ENCODE measurements at regions not wholly inside any gene's neighbourhood (a gene's known extent, or its start where the extent isn't known, plus 50 kb on each side); places are given as distances from the start of the nearest gene placed in this dataset.
"Not testable (repeated sequence)": the region's sequence is repeated elsewhere in the genome, so short reads cannot be mapped to it uniquely, and the experiment has no call there.

- Histone ChIP-seq H3K9me3 (no peaks in the 10 kb centered on the region), H3K4me1 (no peaks in the 10 kb centered on the region), H3K27me3 (no peaks in the 10 kb centered on the region), H3K4me3 (no peak overlapping the region), H3K36me3 (no peaks in the 10 kb centered on the region), H3K27ac (no peak overlapping the region)
- TF ChIP-seq POLR2AphosphoS5 (IDR thresholded peaks at IDR 0.05) (no peak), EP300 (IDR thresholded peaks at IDR 0.05) (no peak), POLR2A (IDR thresholded peaks at IDR 0.05) (no peak), CTCF (IDR thresholded peaks at IDR 0.05) (no peak)
- DNase-seq (ENCODE audit: low spot score in 2 of 2), result no peak
- 52% methylated on average over 1 of the region's 1 CpG for WGBS
Observed at GRCh38 chr12:78269620-78270019, 438.9 kb downstream of the NAV3 start.

DNA sequence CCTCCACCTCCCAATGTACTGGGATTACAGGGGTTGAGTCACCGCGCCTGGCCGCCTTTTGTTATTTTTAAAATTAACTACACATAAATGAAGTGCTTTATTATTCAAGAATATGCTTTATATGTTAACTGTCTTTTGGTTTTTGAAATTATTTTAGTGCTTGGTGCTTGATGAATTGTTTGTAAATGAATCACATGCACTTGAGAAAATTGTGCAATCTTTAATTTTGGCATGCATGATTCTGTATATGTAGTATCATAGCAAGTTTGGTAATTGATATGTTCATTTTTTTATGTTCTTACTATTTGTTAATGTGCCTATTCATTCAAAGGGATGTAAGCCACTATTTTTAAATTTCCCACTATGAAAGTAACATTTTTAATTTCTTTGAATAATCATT, 440.9 kb downstream of the NAV3 start:
- Histone ChIP-seq H3K9me3 (no peaks in the 10 kb centered on the region), H3K36me3 (no peaks in the 10 kb centered on the region), H3K27ac (no peak overlapping the region), H3K4me3 (no peak overlapping the region), H3K27me3 (no peaks in the 10 kb centered on the region), H3K4me1 (no peaks in the 10 kb centered on the region)
- no peak for DNase-seq (ENCODE audit: low spot score in 2 of 2)
- 95% methylated on average over 3 of the region's 3 CpGs for WGBS
- TF ChIP-seq POLR2AphosphoS5 (IDR thresholded peaks at IDR 0.05), result no peak
- no peak for TF ChIP-seq CTCF (IDR thresholded peaks at IDR 0.05)
- no peak for TF ChIP-seq POLR2A (IDR thresholded peaks at IDR 0.05)
- TF ChIP-seq EP300 (IDR thresholded peaks at IDR 0.05), result no peak

GRCh38 chr12:78275886-78276285, 445.2 kb downstream of the NAV3 start:
- 81% methylated on average over 2 of the region's 2 CpGs for WGBS
- Histone ChIP-seq H3K4me1 (no peaks in the 10 kb centered on the region), H3K27ac (no peak overlapping the region), H3K27me3 (no peaks in the 10 kb centered on the region), H3K36me3 (no peaks in the 10 kb centered on the region), H3K4me3 (no peak overlapping the region), H3K9me3 (no peaks in the 10 kb centered on the region)
- DNase-seq (ENCODE audit: low spot score in 2 of 2), result no peak
- TF ChIP-seq POLR2A (IDR thresholded peaks at IDR 0.05), result no peak
- no peak for TF ChIP-seq POLR2AphosphoS5 (IDR thresholded peaks at IDR 0.05)
- TF ChIP-seq CTCF (IDR thresholded peaks at IDR 0.05), result no peak
- no peak for TF ChIP-seq EP300 (IDR thresholded peaks at IDR 0.05)

GRCh38 chr12:78278706-78279190, 448.1 kb downstream of the NAV3 start:
- Histone ChIP-seq H3K4me3 (no peak overlapping the region), H3K27ac (no peak overlapping the region), H3K4me1 (no peaks in the 10 kb centered on the region), H3K36me3 (no peaks in the 10 kb centered on the region), H3K9me3 (no peaks in the 10 kb centered on the region), H3K27me3 (no peaks in the 10 kb centered on the region)
- TF ChIP-seq CTCF (IDR thresholded peaks at IDR 0.05), result no peak
- TF ChIP-seq EP300 (IDR thresholded peaks at IDR 0.05), result no peak
- no peak for TF ChIP-seq POLR2AphosphoS5 (IDR thresholded peaks at IDR 0.05)
- TF ChIP-seq POLR2A (IDR thresholded peaks at IDR 0.05), result no peak
- 90% methylated on average over 2 of the region's 2 CpGs for WGBS
- no peak for DNase-seq (ENCODE audit: low spot score in 2 of 2)

DNA sequence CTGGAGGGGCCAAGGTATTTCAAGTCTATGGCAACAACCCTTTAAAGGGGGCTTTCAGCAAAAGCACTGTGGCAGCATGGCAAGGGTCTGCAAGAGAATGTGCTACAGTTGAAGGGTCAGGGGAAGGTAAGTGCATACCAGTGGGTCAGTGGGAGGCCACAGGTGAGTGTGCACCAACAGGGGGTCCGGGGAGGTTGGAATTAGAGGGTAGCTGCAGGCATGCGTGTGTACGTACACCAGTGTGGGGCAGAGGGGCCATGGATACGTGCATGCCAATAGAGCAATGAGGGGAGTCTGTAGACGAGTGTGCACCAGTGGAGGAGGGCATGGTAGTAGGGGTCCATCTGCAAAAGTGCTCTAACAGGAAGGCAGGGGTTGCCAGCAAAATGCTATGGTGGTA, 448.9 kb downstream of the NAV3 start:
- Histone ChIP-seq H3K27me3 (no peaks in the 10 kb centered on the region), H3K9me3 (no peaks in the 10 kb centered on the region), H3K27ac (no peak overlapping the region), H3K4me3 (no peak overlapping the region), H3K36me3 (no peaks in the 10 kb centered on the region), H3K4me1 (no peaks in the 10 kb centered on the region)
- DNase-seq (ENCODE audit: low spot score in 2 of 2), result no peak
- TF ChIP-seq EP300 (IDR thresholded peaks at IDR 0.05), result no peak
- no peak for TF ChIP-seq POLR2A (IDR thresholded peaks at IDR 0.05)
- TF ChIP-seq POLR2AphosphoS5 (IDR thresholded peaks at IDR 0.05), result no peak
- TF ChIP-seq CTCF (IDR thresholded peaks at IDR 0.05), result no peak
- 89% methylated on average over 5 of the region's 5 CpGs for WGBS

DNA sequence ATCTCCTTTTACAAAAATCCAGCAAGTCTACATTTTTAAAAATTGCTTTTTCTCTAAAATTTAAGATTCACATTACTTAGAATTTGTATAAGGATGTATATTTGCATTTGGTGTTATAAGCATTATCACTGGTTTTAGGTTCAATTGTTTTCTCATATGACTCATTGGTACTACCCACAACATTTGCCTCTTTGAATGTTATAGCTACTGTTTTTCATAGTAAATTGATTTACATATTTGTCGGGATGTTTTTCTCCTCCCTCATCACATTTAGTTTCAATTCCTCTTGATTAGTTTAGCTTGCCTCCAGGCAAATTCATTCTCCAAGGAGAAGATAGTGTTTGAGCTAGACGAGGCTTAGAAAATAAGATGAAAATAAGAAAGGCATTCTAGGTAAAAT, 450.4 kb downstream of the NAV3 start:
- H3K36me3 ChIP-seq; H3K27me3 ChIP-seq; H3K9me3 ChIP-seq; H3K4me1 ChIP-seq; H3K27ac ChIP-seq; H3K4me3 ChIP-seq; DNase-seq (ENCODE audit: low spot score in 2 of 2): not testable (repeated sequence)
- WGBS, result 52% methylated on average over 2 of the region's 2 CpGs

All from suprapubic skin (tissue), 4 donors.